IPS DF 4.7 (cell line): ENCODE measurements at regions not wholly inside any gene's neighbourhood (a gene's known extent, or its start where the extent isn't known, plus 50 kb on each side); places are given as distances from the start of the nearest gene placed in this dataset.

ENCODE experiments used
- DNase-seq: peaks from one replicate; pipeline ENCODE4 v3.0.0-alpha.2; 2013; ENCODE audit warnings: low spot score; ENCODE audit errors: extremely low read depth

GRCh38 chr15:70268698-70269251 is 171.1 kb upstream of the TLE3 start:
- no peak for DNase-seq

GRCh38 chr15:70267879-70268278 is 170.2 kb upstream of the TLE3 start:
- DNase-seq, result no peak

- DNase-seq, result no peak
Observed at GRCh38 chr15:70267306-70267705, 169.6 kb upstream of the TLE3 start.

GRCh38 chr15:70266412-70267121 is 168.8 kb upstream of the TLE3 start:
- DNase-seq, result no peak

- no peak for DNase-seq
Observed at GRCh38 chr15:70265986-70266385, 168.3 kb upstream of the TLE3 start.

GRCh38 chr15:70265466-70265978 is 167.8 kb upstream of the TLE3 start:
- DNase-seq, result no peak

GRCh38 chr15:70264738-70265465 is 167.2 kb upstream of the TLE3 start:
- no peak for DNase-seq

- no peak for DNase-seq
Observed at GRCh38 chr15:70264014-70264582, 166.4 kb upstream of the TLE3 start.

- DNase-seq, result no peak
Observed at GRCh38 chr15:70262591-70263274, 165.0 kb upstream of the TLE3 start.

GRCh38 chr15:70262171-70262570 is 164.5 kb upstream of the TLE3 start:
- no peak for DNase-seq

GRCh38 chr15:70261083-70261482 is 163.4 kb upstream of the TLE3 start:
- DNase-seq, result no peak

GRCh38 chr15:70260580-70260979 is 162.9 kb upstream of the TLE3 start:
- DNase-seq, result no peak

- DNase-seq, result no peak
Observed at GRCh38 chr15:70259640-70260508, 162.2 kb upstream of the TLE3 start.

- no peak for DNase-seq
Observed at GRCh38 chr15:70259028-70259424, 161.3 kb upstream of the TLE3 start.

- DNase-seq, result no peak
Observed at GRCh38 chr15:70258369-70259027, 160.8 kb upstream of the TLE3 start.

GRCh38 chr15:70257573-70258248 is 160.0 kb upstream of the TLE3 start:
- no peak for DNase-seq

- DNase-seq, result no peak
Observed at GRCh38 chr15:70257047-70257446, 159.3 kb upstream of the TLE3 start.

GRCh38 chr15:70254311-70254869 is 156.7 kb upstream of the TLE3 start:
- DNase-seq, result no peak
